HG03460 (cell line): ENCODE measurements at regions not wholly inside any gene's neighbourhood (a gene's known extent, or its start where the extent isn't known, plus 50 kb on each side); places are given as distances from the start of the nearest gene placed in this dataset.
A peak's percentile ranks its signal among the peaks of the same experiment; 100 is the strongest.

Experiments
- ATAC-seq: cut with Tn5 transposase; IDR thresholded peaks from one replicate; pipeline ENCODE4 v1.9.1; 2021; ENCODE audit not compliant: unreplicated experiment

DNA sequence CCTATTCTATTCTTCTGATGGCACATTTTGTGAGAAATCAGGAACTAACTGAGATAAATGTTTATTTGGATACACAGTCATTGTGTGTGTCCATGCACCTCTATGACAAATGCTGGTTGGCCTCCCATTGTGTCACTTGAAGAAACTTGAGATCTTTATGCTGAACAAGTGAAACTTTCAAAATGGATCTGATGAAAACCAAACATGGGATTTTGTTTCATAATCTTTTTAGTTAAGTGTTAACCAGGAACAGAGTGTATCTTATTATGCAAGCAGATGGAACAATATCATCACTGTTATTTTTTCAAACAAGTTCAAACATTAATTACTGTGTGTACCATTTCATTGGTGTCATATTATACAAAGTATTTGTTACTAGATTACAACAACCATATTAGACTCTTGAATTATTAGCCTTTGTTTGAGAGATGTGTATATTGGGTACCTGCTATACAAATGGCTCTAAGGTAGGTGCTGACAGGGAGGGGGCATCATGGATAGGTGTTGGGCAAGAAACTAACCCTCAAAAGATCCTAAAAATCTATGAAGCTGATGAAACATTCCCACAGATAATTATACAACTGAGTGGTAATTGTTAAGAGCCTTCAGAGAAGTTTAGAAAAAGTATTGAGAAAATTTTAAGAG, 159.8 kb downstream of the PALM2AKAP2 start:
- no peak for ATAC-seq

DNA sequence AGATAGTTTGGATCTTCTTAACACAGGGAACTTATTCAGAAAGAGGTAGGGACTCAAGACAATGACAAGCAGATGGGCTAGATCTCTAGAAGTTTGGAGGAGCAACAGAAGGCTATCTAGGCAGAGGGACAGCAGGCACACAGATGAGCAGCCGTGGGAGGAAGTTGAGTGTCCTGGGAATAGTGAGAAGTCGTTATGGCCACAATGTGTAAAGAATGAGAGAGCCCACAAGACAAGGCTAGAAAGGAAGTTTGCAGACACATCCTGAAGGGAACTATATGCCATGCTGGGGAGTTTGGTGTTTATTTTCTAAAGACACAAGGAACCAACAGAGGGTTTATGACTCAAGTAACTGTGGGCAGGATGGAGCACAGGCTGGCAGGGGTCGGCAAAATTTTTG, 160.6 kb downstream of the PALM2AKAP2 start:
- no peak for ATAC-seq

DNA sequence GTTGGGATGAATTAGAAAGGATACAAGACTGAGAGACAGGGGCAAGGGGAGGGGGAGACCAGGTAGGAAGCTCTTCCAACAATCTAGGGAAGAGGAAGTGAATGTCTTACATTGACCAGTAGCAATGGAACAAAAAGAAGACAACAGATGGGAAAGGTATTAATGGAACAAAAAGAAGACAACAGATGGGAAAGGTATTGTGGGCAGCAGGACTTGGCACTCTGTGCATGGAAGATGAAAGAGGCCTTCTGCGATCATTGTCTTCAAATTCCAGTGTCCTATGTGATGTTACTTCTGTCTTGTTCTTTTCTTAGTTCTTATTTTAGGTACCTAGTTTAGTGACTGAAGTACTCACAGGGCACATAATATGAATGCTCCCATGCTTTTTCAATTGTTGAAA, 161.8 kb downstream of the PALM2AKAP2 start:
- no peak for ATAC-seq

DNA sequence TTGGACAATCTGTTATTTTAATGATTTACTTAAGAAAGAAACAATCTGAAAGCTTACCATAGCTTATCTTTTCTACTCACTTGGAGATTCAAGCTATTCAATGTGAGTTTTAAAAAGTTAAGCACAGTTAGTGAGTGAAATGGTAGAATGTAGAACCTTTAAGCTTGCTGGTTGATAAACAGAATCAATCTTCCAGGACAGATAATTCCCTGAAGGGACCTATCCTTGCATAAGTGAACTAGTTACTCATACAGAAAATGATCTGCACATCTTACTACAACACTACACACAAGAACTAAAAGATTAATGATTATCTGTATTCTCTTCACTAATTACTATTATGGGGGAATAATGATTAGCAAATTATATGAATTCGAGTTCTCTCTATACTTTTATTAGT, 165.6 kb downstream of the PALM2AKAP2 start:
- no peak for ATAC-seq

DNA sequence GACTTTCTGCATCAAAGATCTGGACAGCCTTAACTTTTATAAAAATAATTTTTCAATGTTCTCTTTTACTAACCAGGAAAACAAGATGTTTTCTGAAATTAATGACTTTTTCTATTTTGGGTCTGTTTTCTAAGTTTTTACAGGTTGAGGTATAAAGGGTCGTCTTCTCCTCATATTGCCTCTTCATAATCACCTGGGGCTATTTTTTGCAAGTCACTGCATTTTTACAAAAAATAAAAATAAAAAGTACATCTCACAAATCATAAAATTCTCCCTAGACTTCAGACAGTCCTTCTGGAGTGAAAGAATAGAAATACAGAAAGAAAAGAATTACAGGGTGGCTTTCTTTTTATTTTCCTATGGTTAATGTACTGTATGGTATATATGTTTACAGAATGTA, 168.5 kb downstream of the PALM2AKAP2 start:
- no peak for ATAC-seq

DNA sequence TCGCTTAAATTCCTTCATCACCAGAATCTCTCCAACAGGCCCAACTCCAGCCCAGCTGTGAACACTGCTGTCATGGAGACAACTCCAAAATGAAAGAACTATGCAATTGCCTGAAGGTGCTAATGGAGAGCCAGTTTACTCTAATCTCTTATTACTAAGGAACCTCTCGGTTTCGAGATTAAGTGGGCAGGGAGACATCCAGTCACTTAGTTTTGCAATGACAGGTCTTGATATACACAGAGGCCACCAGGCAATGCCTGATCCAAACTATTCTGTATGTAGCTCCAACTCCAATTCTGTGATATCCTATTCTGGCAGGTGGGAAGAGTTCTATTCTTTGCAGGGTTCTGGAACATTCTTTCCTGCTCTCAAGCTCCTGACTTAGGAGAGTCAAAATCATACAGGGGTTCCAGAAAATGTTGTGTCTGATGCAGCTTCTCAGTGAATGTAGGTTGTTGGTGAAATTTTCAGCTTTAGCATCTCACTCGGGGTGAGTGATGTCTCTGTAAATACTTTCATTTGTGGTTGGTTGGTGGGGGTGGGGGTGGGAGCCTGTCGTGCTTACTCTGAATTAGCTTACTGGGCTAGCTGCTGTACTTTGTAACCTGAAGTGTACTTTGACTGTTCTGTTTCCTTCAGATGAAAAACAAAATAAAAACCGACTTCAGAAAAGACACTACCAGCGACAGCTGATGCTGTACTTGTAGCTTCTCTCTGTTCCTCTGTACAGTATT, 170.9 kb downstream of the PALM2AKAP2 start:
- ATAC-seq = no peak

DNA sequence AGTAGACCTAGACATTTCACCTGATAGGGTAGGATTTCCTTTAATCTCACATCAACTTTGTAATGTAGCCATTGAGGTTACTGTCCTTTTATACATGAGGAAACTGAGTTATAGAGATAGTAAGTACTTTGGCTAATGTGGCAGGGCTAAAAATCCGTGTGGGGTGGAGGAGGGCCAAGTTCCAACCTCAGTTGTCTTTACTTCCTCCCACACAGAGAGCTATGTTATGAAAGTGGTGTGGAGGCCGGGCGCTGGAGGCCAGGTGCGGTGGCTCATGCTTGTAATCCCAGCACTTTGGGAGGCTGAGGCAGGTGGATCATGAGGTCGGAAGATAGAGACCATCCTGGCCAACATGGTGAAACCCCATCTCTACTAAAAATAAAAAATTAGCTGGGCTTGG, 173.3 kb downstream of the PALM2AKAP2 start:
- ATAC-seq = no peak

DNA sequence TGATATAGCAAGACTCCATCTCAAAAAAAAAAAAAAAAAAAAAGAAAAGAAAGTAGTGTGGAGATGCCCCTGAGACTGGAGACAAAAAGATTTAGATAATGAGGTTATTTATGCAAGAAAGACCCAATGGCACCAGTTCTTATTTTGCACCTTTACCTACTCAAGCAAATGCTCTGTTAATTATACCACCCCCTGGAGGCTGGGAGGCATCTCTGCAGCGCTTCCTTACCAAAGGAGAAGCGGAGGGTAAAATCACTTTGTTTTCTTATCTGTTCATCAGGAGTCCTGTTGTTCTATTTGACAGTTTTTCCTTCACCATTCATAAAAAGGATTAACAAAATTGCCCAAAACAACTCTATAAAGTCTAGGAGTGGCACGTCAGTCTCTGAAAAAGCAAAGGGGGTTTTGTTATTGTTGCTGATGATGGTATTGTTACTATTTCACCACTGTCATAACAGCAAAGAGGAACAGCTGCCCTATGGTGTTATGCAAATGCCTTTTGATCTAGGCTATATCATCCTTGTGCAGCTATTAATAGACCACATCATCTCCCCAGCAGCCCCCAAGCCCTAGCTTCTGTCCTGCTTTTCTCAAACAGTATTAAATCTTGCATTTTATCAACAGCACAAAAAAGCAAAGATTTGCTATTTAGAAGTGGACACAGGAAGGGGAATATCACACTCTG, 174.0 kb downstream of the PALM2AKAP2 start:
- no peak for ATAC-seq

DNA sequence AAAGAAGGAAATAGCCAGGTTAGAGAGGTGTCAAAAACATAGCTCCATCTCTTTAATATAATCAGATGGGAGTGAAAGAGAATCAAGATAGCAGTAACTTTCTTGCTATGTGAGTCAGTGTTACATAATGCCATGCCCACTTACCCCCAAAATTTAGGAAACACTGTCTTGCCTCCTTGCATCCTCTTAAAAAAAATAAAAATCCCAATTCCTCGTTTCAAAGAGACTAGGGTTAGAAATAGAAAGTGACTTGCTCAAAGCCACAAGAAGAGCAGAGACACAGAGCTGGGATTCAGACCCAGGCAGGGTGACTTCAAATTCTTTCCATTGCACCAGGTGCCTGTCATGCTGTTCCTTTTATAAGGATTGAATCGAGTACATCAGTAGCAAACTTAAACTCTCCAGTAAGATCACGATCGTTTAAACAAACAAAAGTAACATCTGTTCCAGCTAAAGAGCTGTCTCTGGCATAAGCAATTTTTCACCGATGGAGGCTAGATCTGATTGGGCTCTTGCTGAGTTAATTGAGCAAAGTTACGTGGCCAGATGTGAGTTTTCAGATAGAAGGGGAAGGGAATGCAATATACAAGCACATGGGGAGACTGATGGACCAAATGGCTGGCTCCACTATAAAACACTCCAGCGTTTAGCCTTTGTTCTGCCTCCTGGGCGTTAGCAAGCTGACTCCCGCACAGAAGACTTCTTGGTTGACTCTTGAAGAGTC, 176.9 kb downstream of the PALM2AKAP2 start:
- no peak for ATAC-seq

DNA sequence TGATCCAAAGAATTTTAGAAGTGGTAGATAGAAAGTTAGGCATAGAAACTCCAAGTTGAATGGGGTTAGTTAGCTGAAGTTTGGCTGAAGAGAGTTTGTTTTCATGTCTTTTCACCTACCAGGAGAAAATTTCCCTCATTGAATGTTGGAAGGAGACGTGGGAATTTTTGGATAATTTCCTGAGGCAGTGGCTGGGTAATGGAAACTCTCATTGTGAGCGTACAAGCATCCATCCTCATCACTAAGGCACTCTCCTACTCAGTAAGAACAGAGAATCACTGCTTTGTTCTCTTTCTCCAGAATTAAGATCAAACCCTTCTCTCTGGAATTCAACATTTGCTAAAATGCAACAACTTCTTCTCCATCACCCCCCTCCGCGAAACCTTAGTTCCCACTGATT, 179.7 kb downstream of the PALM2AKAP2 start:
- ATAC-seq = no peak

DNA sequence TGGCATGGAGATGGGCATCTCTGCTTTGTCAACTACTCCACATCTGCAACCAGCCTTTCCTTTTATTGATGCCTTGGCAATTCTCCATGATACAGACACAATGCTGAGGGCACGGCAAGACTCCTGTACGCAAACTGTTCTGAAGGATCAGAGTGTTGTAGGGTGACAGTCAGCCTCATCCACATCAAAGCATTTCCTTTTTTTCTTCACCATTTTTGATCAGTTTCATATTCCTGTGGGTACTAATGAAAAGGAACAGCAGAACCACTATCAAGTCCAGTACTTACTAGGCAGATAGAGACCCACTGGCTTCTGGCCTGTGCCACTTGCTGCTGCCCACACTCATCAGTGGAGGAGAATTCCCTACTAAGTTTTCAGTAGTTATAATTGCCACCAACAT, 181.6 kb downstream of the PALM2AKAP2 start:
- no peak for ATAC-seq

DNA sequence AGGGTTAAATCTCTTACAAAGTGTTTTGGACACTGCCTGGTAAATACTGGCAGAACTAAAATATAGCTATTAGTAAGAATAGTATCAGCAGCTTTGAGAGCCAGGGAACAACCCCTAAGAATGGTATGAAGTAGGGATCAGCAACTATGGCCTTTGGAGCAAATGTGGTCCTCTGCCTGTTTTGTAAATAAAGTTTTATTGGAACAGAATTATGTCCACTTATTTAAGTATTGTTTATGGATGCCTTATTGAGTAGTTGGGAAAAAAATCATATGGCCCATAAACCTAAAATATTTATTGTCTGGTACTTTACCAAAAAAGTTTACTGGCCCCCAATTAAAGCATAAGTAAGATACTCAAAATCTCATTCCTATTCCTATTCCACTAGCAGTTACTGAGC, 182.2 kb downstream of the PALM2AKAP2 start:
- no peak for ATAC-seq

DNA sequence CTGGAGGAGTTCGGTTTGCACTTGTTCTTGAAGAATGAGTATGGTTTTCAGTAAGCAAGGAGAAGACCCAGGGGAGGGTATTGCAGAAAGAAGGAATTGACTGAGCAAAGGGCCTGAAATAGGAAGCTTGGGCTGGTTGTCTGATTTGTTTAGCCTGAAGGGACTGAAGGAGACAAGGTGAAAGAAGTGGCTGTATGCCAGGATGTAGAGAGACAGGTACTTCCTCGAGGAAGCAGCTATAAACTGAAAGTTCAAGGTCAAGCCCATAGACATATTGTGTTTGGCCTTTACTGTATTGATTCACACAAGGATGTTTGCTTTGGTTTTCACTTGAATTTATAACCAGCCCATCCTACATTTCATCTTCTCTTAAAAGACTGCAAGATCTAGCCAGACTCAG, 183.1 kb downstream of the PALM2AKAP2 start:
- ATAC-seq = no peak

DNA sequence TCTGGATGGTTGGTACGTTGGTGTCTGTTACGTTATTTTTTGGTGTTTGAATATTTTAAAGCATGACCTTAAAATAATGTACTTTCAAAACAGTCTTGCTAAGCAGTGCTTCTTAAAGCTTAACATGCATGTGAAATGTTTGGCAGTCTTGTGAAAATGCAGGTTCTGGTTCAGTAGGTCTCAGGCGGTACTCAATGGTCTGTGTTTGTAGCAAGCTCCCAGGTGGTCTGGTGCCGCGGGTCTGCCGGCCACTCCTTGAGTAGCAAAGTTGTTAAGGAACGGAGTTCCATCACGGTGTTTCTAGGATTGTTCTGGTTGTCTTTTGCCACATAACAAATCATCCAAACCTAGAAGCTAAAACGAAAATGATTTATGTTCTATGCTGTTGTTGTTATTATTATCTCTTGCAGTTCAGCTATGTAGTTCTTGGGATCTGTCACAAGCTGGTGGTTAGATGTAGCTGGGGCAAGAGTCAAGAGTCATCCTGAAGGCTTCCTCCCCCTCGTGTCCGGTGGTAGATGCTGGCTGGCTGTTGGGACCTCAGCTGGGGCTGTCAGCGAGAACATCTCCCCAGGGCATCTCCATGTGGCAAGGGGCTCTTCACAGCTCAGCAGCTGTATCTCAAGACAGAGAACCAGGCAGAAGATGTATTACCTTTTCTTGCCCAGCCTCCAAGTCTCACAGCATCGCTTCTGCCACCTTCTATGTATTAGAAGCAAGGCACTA, 186.8 kb downstream of the PALM2AKAP2 start:
- ATAC-seq = peak; percentile 43

DNA sequence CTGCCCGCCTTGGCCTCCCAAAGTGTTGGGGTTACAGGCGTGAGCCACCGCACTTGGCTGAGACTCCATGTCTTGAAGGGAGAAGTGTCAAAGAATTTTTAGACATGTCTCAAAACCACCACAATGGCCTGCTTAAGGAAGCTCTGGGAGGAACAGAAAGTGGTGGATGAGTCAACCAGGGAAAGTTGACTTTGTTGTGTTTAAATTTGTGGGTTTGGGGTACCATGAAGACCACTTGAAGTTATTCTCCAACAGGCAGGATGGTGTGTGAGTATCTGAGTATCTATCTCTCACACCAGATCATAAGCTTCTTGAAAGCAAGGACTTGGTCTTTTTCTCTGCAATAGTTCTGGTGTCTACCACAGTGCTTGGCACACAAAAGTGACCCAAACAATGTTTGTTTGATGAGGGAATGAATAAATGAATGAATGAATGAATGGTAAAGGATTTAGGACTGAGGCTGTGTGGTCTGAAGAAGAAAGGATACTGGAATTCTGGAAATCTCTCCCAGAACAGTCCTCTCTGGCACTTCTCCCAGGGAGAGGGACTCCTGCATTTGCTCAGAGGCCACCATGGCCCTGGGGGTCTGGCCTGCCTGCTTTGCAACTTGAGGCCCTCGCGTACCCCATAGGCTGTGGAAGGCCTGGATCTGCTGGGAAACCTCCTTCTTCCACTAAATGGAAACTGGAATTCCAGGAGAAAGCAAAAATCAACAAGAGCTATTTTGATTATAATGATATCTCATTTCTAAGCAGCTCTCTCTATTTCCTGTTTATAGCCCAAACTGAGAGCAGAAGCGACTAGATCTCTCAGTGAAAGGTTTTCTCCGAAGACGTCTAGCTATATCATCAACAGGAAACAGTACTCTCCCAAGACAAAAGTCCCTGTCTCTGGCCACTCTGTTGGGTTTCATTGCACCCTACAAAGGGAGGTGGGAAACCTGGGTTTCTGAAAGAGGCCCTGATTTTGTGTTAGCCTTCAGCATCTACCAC, 187.9 kb downstream of the PALM2AKAP2 start:
- peak; percentile 36 for ATAC-seq

DNA sequence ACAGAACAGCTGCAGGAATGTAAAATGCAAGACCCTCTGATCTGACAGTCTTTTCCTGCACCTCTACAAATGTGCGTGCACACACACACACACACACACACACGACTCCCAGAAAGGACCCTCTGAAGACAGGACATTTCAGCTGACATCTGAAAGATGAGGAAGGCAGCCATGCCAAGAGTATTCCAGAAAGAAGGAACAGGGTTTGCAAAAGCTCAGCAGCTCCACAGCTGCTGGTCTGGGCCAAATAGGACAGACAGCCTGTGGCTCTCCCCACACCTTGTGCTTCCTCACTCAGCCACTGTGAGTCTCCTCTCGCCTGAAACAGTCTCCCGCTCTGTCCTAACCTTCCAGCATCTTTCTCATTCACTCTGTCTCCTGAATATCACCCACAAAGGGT, 189.0 kb downstream of the PALM2AKAP2 start:
- ATAC-seq = no peak

DNA sequence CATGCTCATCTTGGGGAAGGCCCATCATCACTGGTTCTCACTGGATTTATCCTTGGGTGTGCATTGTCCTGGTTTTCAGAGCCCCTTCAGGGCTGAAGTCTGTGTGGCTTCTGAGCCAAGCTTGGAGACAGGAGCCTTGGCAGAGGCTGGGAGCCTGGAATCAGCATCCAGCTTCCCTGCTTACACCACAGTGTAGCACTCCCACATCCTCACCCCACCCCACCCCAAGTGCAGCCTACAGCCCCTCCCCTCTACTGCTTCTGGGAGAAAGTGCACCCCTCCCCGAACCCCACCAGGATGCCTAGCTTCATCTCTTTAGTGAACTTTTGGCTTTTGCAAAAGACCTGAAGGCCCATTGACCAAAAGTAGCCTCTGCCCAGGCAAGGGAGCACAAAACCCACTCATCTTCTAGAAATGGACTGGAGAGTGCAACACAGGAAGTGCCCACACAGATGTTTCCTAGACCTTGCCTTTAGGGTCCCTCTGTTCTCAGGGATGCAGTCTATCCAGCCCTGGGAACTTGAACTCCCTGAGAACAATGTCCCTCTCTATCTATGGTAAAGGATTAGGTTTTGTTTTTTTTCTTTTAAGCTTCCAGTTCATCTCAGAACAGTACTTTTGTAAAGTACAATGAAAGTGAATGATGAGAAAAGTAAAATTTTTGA, 189.7 kb downstream of the PALM2AKAP2 start:
- ATAC-seq = no peak

DNA sequence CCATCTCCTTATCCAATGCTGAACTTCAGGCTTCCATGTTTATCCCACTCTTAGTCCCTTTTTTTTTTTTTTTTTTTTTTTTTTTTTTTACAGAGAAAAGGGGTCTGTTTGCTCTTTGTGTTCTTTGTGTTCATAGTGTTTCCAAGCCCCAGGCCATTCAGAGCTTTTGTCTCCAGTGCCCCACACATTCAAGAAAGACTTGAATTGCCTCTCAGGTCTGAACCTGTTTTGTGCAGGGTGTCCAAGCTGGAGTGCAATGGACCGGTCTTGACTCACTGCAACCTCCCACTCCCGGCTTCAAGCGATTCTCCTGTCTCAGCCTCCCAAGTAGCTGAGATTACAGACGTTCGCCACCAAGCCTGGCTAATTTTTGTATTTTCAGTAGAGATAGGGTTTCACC, 191.2 kb downstream of the PALM2AKAP2 start:
- ATAC-seq = no peak
